ENCODE measurements at regions not wholly inside any gene's neighbourhood (a gene's known extent, or its start where the extent isn't known, plus 50 kb on each side); places are given as distances from the start of the nearest gene placed in this dataset.

DNA sequence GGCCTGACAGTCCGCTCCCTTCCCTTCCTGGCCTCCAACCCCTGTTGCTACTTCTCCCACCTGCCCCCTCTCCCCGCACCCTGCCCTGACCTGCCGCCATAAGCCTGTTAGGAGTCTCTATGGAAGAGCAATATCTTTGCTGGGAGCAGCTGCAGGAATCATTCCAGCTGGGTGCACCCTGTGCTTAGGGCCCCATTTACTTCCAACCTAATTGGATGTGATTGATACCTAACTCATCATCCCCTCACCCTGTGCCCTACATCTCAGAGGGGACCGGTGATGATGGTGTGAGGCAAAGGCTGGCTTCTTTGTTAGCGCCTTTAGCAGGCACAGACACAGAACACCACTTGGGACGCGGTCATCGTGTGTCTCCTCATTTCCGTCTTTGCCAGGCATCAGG is 80.0 kb upstream of the FAM180A start:
- no peak for DNase-seq (ENCODE audit: low spot score)

DNA sequence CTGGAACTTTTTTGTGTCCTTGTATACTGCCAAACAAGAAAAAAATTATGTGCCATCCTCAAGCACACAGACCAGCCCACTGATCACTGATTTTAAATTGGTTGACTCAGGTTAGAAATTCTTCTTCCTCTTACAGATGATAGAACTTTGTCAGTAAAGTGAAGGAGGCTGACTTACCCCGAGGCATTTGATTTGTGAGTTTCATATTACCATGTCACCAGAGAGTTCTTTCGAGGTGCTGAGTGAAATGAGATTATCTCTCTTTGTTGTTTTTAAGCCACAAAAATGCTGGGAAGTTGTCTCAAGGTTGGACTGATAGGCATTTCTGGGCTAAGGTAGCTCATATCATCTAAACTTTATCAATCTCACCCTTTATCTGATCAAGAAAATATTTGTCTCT is 78.8 kb upstream of the FAM180A start:
- DNase-seq (ENCODE audit: low spot score): no peak

DNA sequence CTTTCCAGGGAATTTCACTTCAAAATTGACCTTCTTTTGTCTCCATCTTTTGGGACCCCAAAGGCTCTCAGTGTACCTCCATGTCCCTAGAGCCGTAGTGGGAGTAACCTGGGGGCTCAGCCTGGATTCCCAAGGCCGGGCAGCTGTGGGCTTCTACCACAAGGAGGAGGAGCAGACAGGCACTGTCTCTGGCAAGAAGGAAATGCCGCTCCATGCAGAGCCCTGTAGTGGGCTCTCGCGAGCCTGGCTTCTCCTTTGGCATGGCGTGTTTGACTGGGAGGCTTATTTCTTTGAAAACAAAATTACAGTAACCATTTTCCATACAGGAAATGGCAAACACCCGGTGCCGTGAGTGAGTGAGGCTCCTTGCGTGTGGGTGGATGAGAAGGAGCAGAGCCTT is 76.8 kb upstream of the FAM180A start:
- DNase-seq (ENCODE audit: low spot score): no peak

DNA sequence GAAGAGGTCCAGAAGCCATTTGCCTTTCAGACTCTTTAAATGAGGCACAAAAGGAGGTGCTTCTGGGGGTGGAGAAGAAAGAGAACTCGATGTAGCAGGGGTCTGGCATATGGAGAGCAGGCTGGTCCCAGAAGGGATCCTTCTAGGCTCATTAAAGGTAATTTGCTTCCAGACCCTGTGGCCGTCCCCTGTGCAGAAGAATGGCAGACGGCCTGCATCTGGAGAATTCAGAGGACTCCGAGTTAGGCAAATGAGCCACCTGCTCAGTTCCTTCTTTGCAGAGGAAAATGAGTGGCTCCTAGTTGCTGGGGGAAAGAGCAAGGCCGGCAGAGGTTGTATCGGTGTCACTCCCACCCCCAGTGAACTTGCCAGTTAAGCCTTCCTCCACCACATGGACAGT is 73.8 kb upstream of the FAM180A start:
- no peak for DNase-seq (ENCODE audit: low spot score)

DNA sequence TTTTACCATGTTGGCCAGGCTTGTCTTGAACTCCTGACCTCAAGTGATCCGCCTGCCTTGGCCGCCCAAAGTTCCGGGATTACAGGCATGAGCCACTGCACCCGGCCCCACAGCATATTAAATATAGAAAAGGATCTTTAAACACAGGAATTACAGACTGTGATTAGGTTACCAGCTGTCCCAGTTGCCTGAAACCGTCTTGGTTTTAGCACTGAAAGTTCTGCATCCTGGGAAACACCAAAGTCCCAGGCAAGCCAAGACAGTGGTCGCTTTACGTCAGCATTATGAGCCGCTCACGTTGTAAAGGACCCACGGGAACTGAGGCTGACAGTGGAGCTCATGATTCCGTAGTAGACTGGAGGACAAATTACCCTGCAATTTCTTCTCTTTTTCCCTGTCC is 69.0 kb upstream of the FAM180A start:
- DNase-seq (ENCODE audit: low spot score): no peak

DNA sequence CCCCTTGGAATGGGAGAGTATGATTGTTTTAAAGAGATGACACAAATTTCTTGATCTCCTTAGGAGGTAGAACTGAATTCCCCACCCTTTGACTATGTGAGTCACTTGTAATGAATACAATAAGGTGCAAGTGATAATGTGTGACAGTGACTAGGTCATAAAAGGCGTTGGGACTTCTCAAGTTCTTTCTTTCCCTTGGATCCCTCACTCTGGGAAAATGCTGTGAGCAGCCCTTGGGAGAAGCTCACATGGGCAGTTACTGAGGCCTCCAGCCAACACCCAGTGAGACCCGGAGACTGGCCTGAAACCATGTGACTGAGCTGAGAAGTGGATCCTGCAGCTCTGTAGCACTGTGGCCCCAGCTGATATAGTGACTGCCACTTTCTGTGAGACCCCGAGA is 66.4 kb upstream of the FAM180A start:
- no peak for DNase-seq (ENCODE audit: low spot score)

DNA sequence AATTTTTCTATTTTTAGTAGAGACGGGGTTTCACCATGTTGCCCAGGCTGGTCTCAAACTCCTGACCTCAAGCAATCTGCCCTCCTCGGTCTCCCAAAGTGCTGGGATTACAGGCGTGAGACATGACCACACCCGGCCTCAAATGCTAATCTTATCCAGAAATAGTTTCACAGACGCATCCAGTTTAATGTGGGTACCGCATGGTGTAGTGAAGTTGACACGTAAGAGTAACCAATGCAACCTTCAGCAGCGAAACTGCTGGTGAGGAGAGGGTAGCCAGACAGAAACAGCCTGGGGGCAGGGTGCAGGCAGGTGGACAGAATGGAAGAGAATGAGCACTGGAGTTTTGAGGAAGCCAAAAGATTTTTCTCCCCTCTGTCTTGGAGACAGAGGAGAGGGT is 63.5 kb upstream of the FAM180A start:
- no peak for DNase-seq (ENCODE audit: low spot score)

DNA sequence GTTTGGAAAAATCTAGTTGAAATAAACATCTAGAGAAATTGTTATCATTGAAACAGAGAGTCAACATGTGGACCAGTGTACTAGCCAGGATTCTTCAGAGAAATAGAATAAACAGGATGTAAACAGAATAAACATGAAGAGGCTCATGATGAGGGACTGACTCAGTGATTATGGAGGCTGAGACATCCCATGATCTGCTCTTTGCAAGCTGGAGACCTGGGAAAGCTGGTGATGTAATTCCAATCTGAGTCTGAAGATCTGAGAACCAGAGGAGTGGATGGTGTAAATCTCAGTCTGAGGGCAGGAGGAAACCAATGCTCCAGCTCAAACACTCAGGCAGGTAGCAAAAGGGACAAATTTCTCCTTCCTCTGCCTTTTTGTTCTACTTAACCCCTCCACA is 62.9 kb upstream of the FAM180A start:
- no peak for DNase-seq (ENCODE audit: low spot score)

DNA sequence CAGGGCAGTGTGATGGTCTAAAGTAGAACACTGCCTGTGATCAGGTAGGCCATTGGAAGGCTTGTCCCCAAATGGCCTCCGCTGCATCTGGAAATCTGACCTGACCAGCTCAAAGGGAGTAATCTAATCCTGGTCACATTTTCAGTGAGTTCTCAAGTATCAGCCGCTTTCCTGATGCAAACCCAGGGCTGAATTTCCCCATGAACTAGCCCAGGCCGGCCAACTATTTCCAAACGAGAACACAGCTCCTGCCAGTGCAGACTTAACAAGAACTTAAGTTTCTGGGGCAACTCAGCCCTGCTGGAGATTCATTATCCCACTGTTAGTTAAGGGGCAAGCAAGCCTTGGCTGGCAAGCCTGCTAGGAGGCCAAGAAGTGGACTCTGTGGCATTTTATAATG is 59.6 kb upstream of the FAM180A start:
- DNase-seq (ENCODE audit: low spot score): no peak

DNA sequence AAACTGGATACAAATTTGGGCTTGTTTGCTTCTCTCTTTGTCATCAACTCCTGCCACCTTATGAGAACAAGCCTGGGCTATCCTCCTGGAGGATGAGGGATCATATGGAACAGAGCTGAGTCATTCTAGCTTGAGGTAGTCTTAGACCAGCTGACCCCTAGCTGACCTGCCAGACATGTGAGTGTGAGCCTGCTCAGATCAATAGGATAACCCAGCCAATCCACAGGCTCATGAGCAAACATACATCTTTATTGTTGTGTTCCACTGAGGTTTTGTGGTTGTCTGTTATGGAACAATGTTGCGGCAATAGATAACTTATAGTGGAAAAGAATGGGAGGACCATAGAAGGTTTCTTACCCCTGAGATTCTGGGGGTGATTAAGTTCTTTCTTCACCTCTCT is 54.5 kb upstream of the FAM180A start:
- DNase-seq (ENCODE audit: low spot score): no peak

DNA sequence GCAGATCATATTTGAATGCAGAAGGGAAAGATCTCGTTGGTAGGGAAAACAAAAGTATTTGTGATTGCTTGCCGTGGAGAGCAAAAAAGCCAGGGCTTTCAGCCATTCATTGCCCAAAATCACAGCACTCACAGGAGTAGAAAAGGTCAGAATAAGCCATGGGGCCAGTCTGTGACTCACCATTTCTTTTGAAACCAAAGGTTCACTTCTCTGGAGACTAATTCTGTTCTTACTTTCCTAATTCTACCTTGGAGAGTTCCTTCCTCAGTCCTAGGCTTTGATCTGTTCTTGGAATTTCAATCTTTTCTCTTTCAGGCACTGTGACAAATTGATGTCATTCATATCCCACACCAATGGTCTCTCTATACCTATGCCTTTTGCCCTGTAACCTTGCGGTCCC is 54.1 kb upstream of the FAM180A start:
- DNase-seq (ENCODE audit: low spot score): no peak

DNA sequence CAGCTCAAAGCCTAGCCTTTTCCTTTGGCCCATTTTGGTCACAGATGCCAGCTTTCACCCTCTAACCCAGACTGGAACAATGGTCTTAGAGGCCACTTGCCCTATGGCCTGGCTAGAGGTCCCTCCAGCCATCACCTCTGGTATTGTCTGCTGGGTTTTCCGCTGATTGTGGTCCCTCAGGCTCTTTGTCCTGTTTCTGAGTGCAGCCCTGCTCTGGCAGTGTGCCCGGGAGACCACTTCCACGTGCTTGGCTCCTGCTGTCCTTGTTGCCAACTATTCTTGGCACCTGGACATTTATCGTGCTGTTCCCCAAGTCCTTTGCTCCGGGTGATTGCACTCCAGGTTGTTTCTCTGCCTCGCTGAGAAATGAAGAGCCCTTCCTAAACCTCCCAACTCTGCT is 53.3 kb upstream of the FAM180A start:
- DNase-seq (ENCODE audit: low spot score): no peak

DNA sequence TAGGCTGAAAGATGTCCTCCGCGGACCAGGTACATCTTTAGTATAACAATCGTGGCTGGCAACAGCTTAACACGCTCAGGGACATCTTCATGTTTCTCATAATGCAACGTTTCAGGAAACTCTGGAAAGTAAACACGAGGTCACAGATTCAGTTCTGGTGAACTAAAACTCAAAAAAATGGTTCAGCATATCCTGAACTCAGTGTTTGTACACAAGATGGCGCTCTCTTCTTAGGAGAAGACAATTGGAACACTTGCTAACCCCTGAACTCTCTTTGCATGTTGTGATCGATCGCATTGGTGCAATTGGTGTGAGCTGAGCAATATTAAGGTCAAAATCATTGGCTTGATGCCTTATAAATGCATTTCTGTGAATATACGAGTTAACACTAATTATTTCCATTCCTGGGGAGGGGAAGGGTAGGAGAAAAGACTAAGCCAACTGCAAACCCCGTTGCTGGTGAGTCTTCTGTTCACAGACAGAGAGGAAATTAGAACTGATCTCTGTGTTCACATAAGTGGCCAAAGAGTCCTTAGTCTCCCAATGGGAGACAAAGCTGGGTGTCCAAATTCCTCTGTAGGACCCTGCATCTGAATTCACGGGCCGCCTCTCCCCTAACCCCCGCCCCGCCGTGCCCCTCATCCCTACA is 52.6 kb upstream of the FAM180A start:
- DNase-seq (ENCODE audit: low spot score): peak; percentile 77

DNA sequence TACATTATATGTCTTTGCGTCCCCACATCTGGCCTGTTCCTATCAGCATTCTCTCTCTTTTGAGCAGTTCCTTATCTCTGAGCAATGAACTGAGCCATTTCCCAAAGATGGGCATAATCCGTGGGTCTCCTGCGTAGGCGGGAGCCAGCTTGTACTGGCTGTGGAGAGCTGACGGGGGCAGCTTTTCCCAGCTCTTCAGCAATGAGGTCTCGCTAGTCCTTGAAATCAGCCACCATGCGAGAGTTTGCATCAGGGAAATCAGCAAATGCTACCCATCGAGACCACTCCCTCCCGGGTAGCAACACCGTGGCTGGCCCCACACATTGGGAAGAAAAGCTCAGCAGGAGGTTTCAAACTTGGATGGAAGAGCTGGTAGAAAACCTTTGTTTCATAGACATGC is 51.9 kb upstream of the FAM180A start:
- no peak for DNase-seq (ENCODE audit: low spot score)

DNA sequence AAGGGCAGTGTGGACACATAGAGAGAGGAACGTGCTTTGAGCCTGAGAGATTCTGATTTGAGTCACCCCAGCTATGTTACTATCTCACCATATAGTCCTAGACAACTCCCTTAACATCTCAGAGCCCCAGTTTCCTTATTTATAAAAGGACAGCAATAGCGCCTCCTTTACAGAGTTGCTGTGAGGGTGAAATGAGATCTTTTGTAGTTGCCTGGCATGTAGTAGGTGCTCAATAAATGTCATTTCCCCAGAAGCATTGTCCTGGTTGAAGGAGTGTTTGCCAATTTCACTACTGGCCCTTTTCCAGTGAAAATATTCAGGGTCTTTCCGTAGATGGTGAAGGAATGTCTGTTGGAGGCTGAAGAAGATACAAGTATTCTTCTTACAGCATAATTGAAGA is 51.3 kb upstream of the FAM180A start:
- no peak for DNase-seq (ENCODE audit: low spot score)

All from activated CD4-positive, alpha-beta T cell treated with anti-CD3 and anti-CD28 coated beads, Interleukin-2, Interleukin-4, amounts not matched to agents 100 ng/mL and 50 ng/mL, durations not matched to agents 16 hours and 8 hours (primary cell).